ENCODE measurements at regions not wholly inside any gene's neighbourhood (a gene's known extent, or its start where the extent isn't known, plus 50 kb on each side); places are given as distances from the start of the nearest gene placed in this dataset.
A peak's percentile ranks its signal among the peaks of the same experiment; 100 is the strongest.

DNA sequence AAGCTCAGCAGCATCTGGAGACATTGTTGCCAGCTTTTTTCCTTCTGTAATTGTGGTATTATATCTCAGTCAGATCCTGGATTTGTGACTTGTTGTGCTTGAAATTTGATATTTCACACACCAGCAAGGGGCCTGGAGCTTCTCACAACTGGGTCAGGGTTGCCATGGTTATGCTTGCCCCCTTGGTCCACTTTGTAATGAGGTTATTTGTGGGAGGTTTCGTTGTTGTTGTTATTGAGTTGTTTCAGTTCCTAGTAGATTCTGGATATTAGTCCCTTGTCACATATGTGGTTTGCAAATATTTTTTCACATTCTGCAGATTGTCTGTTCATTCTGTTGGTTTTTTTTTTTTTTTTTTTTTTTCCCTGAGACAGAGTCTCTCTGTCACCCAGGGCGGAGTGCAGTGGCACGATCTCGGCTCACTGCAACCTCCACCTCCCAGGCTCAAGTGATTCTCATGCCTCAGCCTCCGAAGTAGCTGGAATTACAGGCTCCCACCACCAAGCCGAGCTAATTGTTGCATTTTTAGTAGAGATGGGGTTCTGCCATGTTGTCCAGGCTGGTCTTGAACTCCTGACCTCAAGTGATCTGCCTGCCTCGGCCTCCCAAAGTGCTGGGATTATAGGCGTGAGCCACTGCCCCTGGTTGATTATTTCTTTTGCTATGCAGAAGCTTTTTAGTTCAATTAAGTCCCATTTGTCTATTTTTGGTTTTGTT lies 80.6 kb upstream of the ETV6 start:
- DNase-seq = no peak

DNA sequence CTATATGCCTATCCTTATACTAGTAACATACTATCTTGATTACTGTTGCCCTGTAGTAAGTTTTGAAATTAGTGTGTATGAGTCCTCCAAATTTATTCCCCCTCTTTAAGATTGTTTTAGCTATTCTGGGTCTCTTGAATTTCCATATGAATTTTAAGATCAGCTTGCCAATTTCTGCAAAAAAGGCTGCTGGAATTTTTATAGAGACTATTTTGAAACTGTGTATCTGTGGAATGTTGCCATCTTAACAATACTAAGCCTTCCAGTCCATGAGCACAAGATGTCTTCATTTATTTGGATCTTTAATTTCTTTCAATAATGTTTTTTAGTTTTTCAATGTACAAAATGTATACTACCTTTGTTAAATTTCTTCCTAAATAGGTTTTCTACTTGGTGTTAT lies 79.8 kb upstream of the ETV6 start:
- DNase-seq = no peak

DNA sequence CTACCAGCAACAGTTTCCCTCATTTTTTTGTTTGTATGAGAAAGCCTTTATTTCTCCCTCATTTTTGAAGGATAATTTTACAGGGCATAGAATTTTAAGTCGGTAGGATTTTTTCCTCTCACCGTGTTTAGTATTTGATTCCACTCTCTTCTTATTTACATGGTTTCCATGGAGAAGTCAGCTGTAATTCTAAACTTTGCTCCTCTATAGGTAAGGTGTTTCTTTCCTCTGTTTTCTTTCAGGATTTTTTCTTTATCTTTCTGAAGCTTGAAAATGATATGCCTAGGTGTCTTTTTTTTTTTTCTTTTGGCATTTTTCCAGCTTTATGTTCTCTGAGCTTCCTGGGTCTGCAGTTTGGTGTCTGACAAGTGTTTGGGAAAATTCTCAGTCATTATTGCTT lies 75.6 kb upstream of the ETV6 start:
- no peak for DNase-seq

DNA sequence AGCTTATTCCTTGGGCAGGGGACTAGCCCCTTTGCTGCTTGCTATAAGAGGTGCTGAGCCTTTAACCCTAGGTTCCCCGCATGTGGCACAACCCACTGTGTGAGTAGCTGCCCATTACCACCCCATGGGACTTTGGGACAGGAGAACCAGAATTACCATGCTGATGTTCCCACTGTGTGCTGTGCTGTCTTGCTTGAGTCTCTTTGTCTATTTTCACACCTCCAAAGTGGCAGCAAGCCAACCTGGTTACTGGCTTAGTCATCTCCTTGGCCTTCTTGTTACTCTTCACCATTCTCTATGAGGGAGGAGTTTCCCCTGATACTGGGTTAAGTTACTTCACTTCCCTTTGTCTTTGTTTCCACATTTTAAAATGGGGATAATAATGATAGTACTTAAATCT lies 73.4 kb upstream of the ETV6 start:
- DNase-seq = peak; percentile 69 to 70

DNA sequence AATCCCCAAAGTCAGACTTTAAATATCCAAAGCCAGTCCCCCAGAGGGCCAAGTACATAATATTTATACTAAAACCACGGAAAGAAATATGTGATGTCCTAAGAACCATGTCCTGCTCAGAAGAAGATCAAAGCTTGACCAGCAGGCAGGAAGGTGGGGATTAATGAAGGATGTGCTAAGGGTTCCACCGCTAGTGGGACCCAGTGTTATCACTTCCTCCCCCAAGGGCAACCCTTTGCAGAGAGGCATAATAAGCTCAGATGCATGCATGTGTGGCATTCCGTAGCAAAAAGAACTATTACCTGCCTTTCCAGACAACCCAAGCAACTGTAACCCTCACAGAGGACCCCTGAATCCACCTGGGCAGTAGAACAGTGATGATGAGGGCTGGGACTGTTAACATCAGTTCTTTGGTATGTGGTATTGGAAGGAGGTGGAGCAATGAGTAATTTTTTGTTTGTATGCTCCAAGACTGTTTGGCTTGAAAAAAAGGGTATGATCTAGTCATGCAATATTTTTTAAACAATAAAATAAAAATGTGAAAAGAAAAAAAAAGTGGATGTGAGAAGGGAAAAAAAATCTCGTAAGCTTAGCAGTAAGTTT lies 71.7 kb upstream of the ETV6 start:
- no peak for DNase-seq

DNA sequence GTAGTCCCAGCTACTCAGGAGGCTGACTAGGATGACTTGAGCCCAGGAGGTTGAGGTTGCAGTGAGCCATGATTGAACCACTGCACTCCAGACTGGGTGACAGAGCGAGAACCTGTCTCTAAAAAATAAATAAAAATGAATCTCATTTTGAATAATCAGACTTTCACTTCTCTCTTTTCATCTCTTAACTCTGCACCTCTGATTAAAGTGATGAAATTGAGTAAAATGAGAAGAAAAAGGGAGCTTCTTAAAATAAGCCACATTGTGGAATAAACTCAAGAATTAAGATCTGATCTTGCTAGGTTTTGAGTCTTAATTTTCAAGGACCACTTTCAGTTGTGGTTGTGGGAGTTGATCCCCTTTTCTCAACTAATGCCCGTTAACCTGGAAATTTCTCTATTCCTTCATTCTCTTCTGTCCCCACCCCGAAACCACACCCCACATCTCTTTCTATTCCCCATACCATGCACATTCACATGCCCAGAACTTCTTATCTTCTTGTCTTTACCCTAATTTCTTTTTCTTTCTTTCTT lies 70.9 kb upstream of the ETV6 start:
- DNase-seq = no peak

DNA sequence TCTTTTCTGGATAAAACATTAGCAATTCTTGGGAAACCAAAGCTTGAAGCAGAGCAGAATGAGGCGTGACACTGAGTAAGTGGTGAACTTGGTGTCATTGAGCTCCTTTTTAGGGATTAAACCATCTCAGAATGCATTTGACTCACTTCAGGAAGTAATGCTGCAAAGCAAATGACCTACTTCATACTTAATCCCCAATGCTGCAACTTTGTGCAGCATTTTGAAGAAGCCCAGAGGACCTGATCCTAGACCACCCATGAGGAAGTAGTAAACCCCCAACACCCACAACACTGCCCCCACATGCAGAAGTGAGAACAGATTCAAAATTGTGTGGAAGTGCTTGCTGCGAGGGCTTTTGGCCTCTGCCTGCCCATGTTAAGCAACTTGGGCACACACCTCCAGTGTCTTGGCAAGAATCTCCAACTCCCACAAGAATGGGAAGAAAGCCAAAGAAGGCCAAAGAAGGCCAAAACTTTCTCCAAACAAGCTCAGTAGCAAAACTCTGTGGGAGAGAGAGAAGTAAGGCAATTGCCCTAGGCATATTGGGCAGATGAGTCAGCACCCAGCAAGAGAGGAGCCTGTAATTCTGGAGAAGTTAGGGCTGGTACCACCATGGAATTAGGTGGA lies 69.2 kb upstream of the ETV6 start:
- DNase-seq = peak; percentile 90 to 99

DNA sequence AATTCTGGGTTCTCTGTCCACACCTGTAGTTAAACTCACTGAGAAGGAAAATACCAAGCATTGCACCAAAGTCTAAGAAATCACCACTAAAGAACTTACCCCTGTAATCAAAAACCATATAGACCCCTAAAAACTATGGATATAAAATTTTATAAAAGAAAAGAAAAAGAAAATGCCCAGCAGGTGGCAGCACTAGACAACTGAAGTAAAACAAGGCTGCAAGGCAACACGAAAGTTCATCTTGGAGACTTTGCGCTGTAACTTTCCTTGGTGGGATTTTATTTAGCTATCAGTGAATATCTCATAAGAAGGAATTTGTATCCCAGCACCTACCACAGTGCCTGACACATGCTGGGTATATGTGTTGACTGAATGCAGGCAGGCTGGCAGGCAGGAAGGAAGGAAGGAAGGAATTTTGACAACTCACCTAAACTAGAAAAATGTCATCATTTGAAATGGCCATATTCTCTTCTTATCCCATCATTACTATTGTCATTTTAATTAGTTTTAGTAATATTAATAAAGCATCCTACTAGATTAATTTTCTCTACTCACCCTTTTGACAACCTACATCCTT lies 68.2 kb upstream of the ETV6 start:
- DNase-seq = peak; percentile 60 to 98

DNA sequence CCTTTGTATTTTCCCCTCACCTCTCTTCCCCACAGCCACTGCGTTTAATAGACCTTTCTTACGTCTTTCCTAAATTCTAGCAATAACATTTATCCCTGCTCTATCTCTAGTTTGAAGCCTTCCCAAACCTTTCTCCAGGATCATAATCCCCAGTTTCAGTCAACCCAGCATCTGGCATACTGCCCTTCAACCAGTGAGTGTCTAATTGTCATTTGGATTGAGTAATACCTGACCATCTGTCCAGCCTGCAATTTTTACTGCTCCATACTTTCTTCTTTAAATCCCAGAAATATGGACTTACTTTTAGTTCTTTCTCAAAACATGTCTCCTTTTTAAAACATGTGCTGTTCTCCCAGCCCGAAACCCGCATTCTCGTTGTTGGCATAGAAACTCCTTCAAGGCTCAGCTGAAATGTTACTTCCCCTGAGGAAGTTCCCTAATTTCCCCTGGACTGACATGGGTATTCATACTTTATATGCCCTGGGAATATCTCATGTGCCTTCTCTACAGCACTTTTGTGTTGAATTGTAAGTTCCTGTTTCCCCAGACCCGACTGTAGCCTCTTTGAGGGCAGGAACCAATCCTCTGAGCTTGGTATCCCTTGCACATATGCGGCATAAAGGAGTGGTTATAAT lies 65.1 kb upstream of the ETV6 start:
- DNase-seq = peak; percentile 85 to 91

DNA sequence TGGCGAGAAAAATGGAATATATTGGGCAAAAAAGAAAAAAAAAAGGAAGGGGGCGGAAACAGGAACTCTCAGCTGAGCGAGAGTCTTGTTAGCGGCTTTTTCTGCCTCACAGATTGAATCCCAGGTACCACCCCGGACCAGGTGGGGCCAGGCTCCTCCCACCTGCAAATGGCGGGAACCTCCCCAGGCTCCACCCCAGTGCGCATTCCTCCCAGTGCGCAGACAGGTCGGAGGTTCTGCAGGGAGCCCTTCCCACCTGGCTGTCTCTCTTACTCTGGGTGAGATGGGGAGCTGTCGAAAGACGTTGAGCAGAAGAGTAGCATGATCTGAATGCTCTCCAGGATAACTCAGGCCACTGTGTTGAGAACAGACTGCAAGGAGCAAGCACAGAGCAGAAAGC lies 57.0 kb upstream of the ETV6 start:
- DNase-seq = no peak

DNA sequence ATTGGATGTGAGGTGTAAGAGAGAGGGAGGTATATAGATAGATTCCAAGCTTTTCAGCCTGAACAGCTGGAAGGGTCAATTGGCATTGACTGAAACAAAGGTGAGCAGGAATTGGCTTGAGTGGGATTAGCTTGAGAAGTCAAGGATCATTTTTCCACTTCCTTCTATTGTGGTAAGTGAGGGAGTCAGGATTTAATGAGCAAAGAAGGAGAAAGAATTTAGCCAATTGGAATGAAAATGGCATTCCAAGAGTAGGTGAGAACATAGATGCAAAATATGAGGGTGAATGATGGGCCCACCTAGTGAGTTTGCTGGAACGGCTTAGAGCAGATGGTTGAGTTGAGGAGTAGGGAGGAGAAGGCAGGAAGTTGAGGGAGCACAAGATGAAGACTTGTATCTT lies 56.5 kb upstream of the ETV6 start:
- no peak for DNase-seq

DNA sequence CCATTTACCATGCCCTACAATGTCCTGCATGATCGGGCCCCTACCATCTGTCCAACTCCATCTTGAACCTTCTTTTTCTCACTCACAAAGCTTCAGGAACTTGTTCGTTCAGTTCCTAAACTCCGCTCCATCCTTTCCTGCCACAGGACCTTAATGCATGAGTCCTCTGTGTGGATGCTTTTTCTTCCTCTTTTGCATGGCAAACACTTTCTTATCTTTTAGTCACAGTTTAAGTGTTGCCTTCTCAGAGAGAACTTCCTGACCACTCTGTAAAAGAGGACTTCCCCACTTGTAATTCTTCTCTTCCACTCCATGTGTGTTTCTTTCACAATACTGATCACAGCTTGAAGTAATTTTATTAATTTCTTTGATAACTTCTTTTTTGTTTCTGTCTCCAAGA lies 54.4 kb upstream of the ETV6 start:
- DNase-seq = peak; percentile 67 to 72

DNA sequence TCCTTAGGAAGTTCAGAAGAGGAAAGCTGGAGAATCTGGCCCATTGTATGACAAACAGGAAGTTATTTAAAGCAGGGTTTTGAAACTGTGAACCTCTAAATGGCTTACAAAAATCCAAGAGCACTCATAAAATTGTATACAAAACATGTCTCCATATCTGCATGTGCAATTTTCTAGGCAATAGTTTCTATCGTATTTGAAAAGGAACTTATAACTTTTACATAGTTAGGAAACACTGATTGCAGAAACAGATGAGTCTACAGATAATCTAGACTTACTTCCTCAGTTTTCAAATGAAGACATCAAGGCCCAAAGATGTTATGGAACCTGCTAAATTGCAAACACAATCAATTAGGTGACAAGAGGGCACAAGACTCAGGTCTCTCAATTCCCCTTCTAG lies 53.3 kb upstream of the ETV6 start:
- peak; percentile 61 to 71 for DNase-seq

DNA sequence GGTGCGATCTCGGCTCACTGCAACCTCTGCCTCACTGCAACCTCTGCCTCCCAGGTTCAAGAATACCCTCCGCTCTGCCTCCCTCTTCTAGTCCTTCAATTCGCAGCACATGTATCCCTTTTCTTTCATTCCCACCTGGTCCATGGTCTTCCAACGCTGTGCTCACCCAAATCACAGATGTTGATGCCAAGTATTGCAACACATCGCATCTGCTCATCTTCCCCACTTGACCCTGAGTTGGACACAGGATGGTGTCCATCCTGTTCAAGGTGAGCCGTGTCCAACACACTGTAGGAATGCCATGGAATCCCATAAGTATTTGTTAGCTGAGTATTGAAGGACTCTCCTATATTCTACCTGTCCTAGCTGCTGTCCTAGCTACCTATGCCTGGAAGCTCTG lies 50.6 kb upstream of the ETV6 start:
- DNase-seq = no peak
